GM06990 (cell line): ENCODE measurements at regions not wholly inside any gene's neighbourhood (a gene's known extent, or its start where the extent isn't known, plus 50 kb on each side); places are given as distances from the start of the nearest gene placed in this dataset.

Experiments
- DNase-seq: peaks from one replicate; pipeline ENCODE4 v3.0.0-alpha.2; 2011; ENCODE audit not compliant: insufficient read length; ENCODE audit errors: extremely low read depth
- H3K27me3 ChIP-seq: replicated peaks from 2 replicates; pipeline ENCODE4 v1.6.0; 2011; ENCODE audit warnings: low read length; ENCODE audit not compliant: control insufficient read depth, insufficient read depth
- H3K36me3 ChIP-seq: 2 replicates; pipeline ENCODE4 v1.5.1; 2011; ENCODE audit warnings: low read length; ENCODE audit not compliant: control insufficient read depth, insufficient read depth
- H3K4me3 ChIP-seq: replicated peaks from 2 replicates; pipeline ENCODE4 v1.5.1; 2011; ENCODE audit warnings: low read depth, mild to moderate bottlenecking, control low read depth, low read length
- CTCF ChIP-seq: IDR thresholded peaks from 2 replicates; pipeline ENCODE4 v1.5.1; 2011; ENCODE audit warnings: low read length, control low read depth, mild to moderate bottlenecking, inconsistent platforms; ENCODE audit not compliant: insufficient read depth, poor library complexity, severe bottlenecking

DNA sequence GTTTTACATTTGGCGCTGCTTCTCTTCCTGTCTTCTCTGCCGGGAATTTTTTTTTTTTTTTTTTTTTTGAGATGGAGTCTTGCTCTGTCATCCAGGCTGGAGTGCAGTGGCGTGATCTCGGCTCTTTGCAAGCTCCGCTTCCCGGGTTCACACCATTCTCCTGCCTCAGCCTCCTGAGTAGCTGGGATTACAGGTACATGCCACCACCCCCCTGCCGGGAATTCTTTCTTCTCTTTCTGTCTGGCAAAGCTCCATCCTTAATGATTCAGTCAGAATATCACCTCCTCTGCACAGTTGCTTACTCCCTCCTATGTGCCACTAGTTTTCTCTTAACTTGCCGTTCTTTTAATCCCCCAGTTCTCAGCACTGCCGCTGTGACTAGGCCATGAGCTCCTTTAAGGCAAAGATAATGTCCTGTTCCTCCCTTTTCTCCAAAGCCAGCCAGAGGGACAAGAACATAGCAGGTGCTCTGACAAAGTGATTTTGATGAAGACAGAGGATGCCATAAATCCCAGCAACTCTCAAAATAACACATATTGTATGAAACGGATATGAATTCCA is 112.1 kb upstream of the LRATD1 start:
- no peak overlapping the region for H3K4me3 ChIP-seq
- no peaks in the 10 kb centered on the region for H3K27me3 ChIP-seq
- TF ChIP-seq CTCF = no peak
- H3K36me3 ChIP-seq = no peaks in the 10 kb centered on the region
- DNase-seq = no peak

DNA sequence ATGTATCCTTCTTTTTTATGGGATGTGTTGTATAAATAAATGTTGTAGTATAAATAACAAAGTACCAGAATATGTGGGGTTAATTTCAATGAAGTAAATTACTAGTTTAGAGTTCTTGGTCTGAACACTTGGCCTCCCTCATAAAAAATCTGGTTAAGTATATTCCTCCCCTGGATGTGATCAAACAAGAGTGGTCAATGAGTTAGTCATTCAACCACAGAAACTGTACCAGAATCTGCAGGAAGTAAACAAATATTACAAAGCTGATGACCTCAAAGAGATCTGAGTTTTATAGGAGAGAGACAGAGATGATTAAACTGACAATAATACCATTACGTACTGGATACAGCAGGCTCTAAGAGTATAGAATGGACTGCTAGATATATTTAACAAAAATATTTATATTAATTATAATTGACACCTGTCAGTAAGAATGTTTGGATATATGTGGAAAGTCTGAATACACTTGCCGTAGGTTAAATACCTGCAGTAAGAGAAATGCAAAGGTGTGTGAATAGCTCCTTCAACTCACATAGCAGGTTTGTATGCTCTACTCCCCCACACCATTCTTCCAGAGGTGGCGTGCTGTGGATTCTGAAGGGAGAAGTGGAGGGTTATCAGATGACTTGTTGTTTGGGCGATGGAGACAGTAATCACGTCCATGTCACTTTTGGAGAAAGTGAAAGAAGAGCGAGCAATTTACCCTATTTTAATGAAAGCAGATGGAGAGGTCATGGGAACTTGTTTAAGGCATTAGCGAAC is 108.3 kb upstream of the LRATD1 start:
- no peak for DNase-seq
- H3K27me3 ChIP-seq = no peaks in the 10 kb centered on the region

GRCh38 chr2:14524803-14525080 is 107.8 kb upstream of the LRATD1 start:
- Histone ChIP-seq H3K4me3 (no peak overlapping the region), H3K27me3 (no peaks in the 10 kb centered on the region), H3K36me3 (no peaks in the 10 kb centered on the region)
- TF ChIP-seq CTCF = no peak
- no peak for DNase-seq

More for the DNA sequence above, 108.3 kb upstream of the LRATD1 start:
- TF ChIP-seq CTCF = no peak
- Histone ChIP-seq H3K4me3 (no peak overlapping the region), H3K36me3 (no peaks in the 10 kb centered on the region)

GRCh38 chr2:14530506-14530905 is 102.0 kb upstream of the LRATD1 start:
- DNase-seq = no peak
- no peak for TF ChIP-seq CTCF
- H3K36me3 ChIP-seq = no peaks in the 10 kb centered on the region
- H3K4me3 ChIP-seq = no peak overlapping the region
- no peaks in the 10 kb centered on the region for H3K27me3 ChIP-seq

GRCh38 chr2:14533131-14533757 is 99.3 kb upstream of the LRATD1 start:
- H3K36me3 ChIP-seq = no peaks in the 10 kb centered on the region
- no peak for TF ChIP-seq CTCF
- H3K4me3 ChIP-seq = no peak overlapping the region

More at GRCh38 chr2:14533131-14533757, 99.3 kb upstream of the LRATD1 start:
- no peaks in the 10 kb centered on the region for H3K27me3 ChIP-seq
- DNase-seq = no peak
